ENCODE measurements at regions not wholly inside any gene's neighbourhood (a gene's known extent, or its start where the extent isn't known, plus 50 kb on each side); places are given as distances from the start of the nearest gene placed in this dataset.
"Not testable (repeated sequence)": the region's sequence is repeated elsewhere in the genome, so short reads cannot be mapped to it uniquely, and the experiment has no call there.

DNA sequence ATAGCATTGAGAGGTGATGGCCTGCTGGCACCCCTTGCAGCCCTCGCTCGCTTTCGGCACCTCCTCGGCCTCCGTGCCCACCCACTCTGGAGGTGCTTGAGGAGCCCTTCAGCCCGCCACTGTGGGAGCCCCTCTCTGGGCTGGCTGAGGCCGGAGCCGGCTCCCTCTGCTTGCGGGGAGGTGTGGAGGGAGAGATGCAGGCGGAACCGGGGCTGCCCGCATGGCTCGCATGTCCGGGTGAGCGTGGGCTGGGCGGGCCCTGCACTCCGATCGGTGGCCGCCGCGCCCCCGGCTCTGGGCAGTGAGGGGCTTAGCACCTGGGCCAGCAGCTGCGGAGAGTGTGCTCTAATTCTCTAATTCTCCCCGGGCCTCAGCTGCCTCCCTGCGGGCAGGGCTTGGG, 101.1 kb downstream of the KIF4B start:
- in situ Hi-C loops (cut with MboI; ENCODE audit: low sequenced_read_pairs) = no loop called here

DNA sequence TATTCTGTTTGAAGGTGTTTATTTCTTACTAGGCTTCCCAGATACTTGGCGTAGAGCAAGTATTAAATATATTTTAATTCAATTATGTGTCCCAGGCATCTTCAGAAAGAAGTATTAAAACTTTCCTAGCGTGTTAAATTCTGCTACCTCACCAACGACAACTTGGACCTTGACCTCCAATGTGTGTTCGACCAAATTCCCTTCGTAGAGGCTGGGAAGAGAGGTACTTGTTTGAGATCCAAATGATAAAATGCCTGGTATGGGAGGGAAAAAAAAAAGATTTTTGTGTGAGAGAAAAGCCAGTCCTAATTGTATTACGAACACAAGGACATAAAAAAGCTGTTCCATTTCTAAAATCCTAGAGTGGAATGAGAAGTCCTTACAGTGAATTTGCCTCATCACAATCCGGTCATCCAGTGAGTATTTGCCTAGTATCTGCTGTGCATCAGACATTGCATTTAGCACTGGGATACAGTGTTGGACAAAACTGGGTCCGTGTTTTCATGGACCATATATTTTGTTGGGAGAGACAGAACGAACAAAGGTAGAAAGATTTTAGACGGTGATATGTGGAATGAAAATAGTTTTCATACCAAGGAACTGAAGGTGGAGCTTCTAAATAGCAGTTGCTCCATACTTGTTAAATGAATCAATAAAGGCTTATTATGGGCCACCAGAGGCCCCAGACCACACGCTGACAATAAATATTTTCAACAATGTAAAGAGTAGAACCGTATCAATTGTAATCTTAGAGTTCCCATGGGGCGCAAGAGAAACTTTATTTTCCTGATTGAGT, 103.1 kb downstream of the KIF4B start:
- in situ Hi-C loops (cut with MboI; ENCODE audit: low sequenced_read_pairs) = no loop called here

DNA sequence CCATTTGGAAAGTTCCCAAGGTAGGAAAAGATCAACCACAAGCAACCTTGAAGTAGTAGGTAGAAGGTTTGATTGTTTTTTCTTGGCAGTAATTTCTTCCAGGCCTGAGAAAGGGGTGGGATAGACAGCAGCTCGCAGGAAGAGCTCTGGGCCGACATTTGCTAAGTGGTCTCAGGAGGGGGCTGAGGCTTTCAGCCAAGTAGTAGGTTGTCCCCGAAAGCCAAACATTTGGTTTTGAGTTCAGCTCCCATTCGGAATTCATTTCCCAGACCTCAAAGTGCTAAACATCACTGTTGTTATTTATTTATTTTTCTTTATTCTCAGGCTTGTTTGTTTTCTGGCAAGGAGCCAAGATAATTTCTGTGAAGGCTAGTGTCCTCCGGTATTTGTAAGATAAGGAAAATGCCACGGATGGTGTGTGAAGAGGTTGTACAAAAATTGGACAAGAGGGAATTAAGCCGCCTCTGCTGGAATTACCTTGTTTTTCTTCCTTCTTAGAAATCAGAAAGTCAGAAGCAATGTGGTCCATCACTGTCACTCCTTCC, 112.1 kb downstream of the KIF4B start:
- in situ Hi-C loops (cut with MboI; ENCODE audit: low sequenced_read_pairs) = loop anchor here (25.0 kb wide), 1 partner anchor 2012 kb away; the partner anchor contains the start of gene MED7

DNA sequence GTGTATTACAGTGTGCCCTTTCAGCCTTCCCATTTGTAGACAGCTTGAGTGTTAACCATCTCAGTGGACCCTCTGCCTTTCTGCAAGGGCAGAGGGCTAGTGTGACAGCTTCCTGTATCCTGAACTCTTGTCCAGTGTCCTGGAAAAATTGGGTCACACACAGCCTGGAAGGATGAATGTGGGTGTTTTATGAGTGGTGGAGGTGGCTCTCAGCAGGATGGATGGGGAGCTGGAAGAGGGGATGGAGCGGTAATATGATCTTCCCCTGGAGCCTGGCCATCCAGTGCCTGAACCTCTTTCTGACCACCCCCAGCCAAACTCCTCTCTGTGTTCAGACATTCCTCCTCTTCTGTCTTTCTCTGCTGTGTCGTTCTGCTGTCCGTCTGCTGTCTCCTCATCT, 113.0 kb downstream of the KIF4B start:
- in situ Hi-C loops (cut with MboI; ENCODE audit: low sequenced_read_pairs) = loop anchor here (25.0 kb wide), 1 partner anchor 2011 kb away; the partner anchor contains the start of gene MED7

DNA sequence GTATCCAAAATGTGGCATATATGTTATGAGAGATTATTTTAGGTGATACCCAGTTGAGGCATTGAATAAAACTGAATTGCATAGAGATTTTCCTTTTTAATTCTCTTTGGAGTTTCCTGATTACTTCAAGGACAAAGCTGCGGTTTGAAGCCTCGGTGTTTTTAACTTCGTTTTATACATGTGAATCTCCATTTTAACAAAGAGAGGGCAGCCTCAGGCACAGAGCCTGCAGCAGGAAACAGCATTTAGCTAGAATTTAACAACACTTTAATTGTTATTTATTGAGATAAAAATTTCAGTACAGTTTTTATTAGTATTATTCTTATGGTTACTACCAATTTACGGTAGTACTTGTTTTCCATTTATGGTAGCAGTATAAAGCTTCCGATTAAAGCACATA, 114.0 kb downstream of the KIF4B start:
- in situ Hi-C loops (cut with MboI; ENCODE audit: low sequenced_read_pairs) = loop anchor here (25.0 kb wide), 1 partner anchor 2010 kb away; the partner anchor contains the start of gene MED7

DNA sequence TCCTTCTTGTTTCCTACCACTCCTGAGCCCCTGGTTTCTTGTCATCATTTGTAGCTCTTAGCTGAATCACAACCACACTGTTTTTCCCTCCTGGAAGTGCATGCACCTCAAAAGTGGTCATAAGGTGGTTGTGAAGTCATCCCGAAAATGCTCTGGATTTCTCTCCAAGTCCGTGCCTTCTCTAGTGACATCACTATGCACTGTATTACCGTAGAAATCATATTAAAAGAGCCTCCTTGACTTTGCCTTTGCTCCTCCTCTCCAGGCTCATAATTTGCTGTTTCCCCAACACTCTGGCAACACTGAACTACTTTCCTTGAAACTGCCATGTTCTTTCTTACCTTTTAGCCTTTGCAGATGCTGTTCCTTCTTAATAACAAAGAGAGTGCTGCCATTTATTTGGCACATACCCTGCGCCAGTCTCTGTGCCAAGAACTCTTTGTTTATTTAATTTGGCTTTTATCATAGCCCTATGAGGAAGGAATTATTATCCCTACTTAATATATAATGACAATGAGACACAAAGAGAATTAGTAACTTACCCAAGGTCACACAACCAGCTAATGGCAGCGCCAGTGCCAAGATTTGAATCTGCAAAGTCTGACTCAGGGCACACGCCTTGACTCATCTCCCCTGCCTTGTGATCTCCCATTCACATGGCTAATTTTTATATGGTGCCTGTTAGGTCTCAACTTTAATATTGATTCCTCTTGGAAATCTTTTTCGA, 115.4 kb downstream of the KIF4B start:
- in situ Hi-C loops (cut with MboI; ENCODE audit: low sequenced_read_pairs) = loop anchor here (25.0 kb wide), 1 partner anchor 2008 kb away; the partner anchor contains the start of gene MED7

DNA sequence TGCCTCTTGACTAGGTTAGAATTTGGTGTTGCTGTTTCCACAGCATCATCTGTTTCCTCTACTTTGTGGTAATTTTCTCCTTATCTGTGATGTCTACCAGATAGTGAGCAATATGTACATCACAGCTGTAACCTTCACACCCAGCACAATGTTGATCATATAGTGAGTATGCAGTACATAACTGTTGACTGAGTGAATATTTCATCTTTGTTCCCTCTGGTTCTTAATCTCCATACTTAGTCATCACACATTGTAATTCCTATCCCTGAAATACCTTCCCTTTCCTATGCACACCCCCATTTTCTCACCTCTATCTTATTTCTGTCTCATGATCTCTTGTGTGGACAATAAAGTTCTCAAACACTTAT, 115.9 kb downstream of the KIF4B start:
- in situ Hi-C loops (cut with MboI; ENCODE audit: low sequenced_read_pairs) = loop anchor here (25.0 kb wide), 1 partner anchor 2008 kb away; the partner anchor contains the start of gene MED7

DNA sequence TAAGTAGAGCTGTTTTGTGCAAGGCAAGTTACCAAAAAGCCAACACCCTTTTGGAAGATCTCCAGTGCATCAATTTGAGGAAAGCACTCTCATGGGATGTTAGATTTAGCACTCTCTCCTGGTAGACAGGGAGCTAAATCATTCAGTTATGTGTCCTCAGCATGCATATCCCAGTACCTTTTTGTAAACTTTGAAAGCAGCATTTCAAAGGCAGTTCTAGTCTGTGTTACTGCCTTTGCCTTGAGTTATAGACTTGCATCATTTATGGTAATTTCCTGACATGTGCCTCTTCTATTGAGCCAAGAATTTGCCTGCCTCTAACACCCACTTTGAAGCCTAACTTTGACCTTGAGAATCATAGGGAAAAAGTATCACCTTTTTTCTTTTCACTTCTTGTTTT, 120.6 kb downstream of the KIF4B start:
- in situ Hi-C loops (cut with MboI; ENCODE audit: low sequenced_read_pairs) = loop anchor here (25.0 kb wide), 1 partner anchor 2003 kb away; the partner anchor contains the start of gene MED7

DNA sequence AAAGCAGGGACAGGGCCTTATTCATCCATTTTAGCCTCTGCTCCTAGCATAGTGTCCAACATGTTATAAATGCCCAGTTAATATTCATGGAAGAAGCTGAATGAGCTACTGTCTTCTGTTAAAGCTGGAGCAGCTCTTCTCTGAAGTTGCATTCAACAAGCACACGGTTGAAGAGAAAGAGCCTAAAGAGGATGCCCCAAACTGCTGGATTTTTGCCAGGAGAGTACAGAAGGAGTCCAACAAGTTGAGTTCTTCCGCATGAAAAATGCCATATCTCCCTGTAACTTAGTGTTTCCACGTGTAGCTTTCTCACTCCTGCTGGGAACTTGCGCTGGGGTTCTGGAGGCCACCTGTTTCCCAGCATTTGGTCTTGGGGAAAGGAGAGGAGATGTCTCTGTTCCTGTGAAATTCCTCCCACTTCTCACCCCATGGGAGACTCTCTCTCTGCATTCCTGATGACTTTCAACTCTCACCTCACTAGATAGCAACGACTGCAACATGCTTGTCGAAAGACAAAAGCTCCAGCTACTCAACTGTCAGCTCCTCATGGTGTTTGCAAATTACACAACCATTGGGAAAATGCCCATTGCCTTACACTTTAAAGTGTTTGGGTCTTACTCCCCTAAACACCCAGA, 122.8 kb downstream of the KIF4B start:
- in situ Hi-C loops (cut with MboI; ENCODE audit: low sequenced_read_pairs) = loop anchor here (25.0 kb wide), 1 partner anchor 2001 kb away; the partner anchor contains the start of gene MED7

DNA sequence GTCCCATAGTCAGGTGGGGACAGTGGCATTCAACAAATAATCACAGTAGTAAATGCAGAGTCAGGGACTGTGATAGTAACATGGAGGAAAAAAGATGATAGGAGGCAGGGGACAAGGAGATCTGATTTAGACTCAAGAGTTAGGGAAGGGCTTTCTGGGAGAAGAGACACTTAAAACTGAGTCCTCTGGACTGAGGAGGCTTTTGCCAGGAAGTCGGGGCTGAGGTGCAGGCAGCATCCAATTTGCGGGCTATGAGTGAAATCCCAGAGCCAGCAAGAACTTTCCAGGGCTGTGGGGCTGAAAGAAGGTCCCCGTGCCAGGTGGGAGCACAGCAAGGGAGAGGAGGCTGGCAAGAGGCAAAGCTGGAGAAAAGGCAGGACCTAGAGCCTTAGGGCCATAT, 124.1 kb downstream of the KIF4B start:
- in situ Hi-C loops (cut with MboI; ENCODE audit: low sequenced_read_pairs) = loop anchor here (25.0 kb wide), 1 partner anchor 2000 kb away; the partner anchor contains the start of gene MED7

DNA sequence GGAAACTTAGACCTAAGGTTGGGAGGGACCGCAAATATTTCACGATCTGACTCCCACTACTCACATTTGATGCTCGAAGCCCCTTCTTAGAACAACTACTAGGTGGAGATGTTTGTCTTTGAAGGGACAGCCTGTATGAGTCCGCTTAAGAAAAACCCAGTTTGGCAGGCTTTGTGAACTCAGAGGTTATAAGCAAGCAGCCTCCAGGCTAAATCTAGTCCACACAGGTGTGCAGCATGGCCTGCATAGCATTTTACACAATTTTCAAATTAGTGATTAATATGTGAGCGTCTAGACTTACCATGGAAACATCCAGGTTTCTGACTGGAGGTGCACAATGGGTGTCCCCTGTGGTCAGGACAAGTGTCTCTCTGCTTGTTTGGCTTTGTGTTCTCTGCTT, 127.1 kb downstream of the KIF4B start:
- in situ Hi-C loops (cut with MboI; ENCODE audit: low sequenced_read_pairs) = loop anchor here (25.0 kb wide), 1 partner anchor 1997 kb away; the partner anchor contains the start of gene MED7

DNA sequence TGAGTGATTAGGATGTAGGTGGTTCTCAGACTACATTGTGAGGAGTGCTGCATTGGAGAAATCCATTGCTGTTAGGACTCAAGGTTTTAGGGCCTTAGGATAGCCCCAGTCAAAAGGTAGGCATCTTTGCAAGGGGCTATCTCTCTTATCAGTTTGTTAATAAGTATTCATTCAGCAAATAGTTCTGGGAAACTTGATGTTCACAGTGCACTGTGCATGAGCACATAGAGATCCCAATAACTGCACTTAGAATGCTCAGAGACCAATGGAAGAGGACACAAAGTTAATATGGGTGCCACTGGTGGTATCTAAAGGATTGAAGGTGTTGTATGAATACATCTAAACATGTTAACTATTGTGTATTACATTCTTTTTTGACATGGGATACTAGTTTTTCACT, 131.4 kb downstream of the KIF4B start:
- in situ Hi-C loops (cut with MboI; ENCODE audit: low sequenced_read_pairs) = loop anchor here (25.0 kb wide), 1 partner anchor 1992 kb away; the partner anchor contains the start of gene MED7

DNA sequence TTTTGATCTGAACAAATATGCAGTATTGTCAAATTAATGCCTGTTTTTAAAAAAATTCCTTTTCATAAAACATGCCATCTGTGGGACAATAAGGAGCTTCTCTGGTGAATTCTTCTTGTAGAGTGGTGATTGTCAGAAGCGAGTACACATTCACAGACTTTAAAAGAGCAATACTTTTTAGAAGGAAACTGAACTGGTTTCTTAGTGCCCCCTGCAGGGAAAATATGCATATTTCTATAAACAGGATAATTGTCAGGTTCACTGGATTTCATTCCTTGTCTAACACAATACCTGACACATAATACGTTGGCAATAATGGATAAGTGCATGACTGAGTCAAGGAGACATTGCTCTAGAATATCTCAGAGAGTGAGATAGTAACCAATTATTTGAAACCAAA, 133.7 kb downstream of the KIF4B start:
- in situ Hi-C loops (cut with MboI; ENCODE audit: low sequenced_read_pairs) = loop anchor here (25.0 kb wide), 1 partner anchor 1990 kb away; the partner anchor contains the start of gene MED7

DNA sequence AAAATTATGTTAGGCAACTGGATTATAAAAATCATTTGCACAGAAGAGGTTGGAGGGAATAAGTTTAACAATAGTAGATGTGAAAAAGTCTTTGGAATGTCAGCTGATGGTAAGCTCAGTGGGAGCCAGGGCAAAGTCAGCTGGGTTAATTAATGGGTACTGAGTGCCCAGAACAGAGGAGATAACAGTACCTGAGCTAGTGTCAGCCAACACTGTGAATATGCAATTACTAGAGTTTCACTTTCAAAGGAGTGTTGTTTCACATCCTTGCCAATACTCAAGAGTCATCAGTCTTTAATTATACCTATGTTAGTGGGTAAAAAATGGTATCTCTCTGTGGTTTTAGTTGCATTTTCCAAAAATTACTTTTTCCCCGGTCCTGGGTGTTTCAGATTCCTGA, 135.1 kb downstream of the KIF4B start:
- in situ Hi-C loops (cut with MboI; ENCODE audit: low sequenced_read_pairs) = loop anchor here (25.0 kb wide), 1 partner anchor 1989 kb away; the partner anchor contains the start of gene MED7

DNA sequence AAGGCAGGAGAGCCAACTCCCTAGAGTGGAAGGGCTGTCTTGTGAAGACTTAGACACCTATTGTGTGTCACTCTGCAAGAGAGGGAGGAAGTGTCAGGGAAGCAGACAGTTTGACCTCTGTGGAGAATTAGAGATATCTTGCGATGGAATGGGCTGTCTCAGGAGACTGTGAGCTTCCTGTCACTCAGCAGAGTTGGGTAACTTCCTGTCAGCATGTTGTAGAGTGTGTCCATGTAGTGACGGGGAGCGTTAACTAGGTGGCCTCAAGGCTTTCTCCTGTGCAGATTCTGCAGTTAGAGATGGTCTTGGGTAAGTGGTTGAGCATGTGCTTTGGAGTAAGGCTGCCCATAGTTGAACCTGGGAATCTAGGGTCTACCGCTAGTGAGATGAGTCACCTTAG, 136.5 kb downstream of the KIF4B start:
- in situ Hi-C loops (cut with MboI; ENCODE audit: low sequenced_read_pairs) = no loop called here

DNA sequence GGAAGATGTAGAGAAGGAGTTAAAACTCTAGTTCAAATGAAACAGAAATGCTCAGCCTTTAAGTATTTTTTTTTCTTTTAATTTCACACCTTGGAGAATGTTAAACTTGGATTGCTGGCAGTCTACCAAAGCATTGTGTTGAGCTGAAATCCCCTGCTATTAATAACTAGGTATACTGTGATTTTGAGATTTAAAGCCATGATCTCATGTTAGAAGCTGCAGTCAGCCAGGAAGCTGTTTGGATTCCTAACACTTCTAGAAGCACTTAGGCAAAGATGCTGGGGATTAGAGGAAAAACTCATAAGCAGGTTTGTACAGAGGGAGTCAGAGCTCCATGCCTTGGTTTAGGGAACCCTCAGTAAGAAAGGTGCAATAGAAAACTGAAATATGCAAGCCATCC, 141.4 kb downstream of the KIF4B start:
- in situ Hi-C loops (cut with MboI; ENCODE audit: low sequenced_read_pairs) = no loop called here

DNA sequence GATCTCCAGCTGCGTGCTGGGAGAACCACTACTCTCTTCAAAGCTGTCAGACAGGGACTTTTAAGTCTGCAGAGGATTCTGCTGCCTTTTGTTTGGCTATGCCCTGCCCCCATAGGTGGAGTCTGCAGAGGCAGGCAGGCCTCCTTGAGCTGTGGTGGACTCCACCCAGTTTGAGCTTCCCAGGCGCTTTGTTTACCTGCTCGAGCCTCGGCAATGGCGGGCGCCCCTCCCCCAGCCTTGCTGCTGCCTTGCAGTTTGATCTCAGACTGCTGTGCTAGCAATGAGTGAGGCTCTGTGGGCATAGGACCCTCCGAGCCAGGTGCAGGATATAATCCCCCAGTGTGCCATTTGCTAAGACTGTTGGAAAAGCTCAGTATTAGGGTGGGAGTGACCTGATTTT, 149.5 kb downstream of the KIF4B start:
- in situ Hi-C loops (cut with MboI; ENCODE audit: low sequenced_read_pairs) = not testable (repeated sequence)

DNA sequence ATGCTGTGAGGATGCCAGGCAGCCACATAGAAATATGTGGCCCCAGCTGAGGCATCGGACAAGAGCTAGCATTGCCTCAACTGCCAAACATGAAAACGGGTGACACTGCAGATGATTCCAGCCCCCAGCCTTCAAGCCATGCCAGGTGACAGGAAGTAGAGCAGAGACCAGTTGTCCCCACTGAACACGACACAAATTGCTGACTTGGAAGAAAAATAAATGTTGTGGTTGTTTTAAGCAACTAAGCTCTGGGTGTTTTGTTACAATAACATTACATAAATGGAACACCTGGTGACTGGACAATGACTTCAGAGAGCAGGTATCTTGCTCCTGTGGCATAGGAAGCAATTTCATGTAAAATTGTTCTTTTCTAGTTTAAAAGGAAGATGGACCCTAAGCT, 154.2 kb downstream of the KIF4B start:
- in situ Hi-C loops (cut with MboI; ENCODE audit: low sequenced_read_pairs) = no loop called here

DNA sequence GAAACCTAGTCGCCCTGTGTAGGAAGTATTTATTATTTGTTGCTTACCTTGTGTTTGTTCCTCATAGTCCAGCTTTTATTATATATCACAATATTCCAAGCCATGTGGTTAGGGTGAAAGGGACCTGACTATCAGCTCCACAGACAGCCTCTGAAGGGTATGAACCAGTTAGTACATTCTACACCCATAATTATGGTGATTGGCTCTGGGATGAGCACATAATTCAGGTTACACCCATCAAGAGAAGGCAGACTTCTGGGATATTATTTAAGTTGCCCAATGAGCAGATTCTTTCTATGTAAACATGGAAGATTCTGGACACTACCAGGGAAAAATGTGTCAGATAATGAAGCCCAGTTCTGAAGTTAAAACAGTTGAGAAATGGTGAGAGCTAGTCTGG, 168.0 kb downstream of the KIF4B start:
- in situ Hi-C loops (cut with MboI; ENCODE audit: low sequenced_read_pairs) = no loop called here

DNA sequence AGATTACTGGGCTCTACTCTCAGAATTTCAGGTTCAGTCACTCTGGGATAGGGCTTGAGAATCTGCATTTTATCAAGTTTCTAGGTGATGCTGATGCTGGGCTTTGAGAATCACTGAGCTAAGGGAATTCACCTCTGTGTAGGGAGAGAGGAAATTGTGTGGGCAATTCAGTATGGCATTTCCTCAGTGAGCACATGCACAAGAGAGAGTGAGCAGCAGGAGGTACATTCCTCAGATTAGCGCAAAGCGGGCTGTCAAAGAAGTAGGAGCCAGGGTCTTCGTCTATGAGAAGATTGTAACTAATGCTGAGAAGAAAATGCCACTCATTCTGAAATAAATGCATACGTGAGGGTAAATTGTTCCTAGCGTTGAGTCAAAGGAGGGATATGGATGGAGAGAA, 175.9 kb downstream of the KIF4B start:
- in situ Hi-C loops (cut with MboI; ENCODE audit: low sequenced_read_pairs) = no loop called here

DNA sequence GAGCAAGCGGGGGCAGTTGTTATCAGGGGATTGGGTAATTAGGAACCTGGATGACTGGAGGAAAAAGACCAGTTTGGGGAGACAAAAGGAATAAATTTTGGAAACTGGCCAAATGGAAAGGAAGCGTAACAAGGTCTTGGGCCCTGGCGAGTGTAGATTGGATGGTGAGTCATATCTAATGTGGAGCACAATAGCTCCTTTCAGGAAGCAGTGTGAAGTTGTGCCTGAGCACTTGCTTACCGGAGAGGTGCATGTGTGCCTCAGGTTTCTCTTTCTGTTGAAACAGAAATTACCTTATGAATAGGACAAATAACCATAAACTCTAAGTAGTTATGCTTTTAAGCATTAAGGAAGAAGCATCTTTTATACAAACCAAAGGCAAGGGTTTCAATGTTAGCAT, 176.4 kb downstream of the KIF4B start:
- in situ Hi-C loops (cut with MboI; ENCODE audit: low sequenced_read_pairs) = no loop called here
